Choroid plexus epithelial cell (primary cell): ENCODE measurements at regions not wholly inside any gene's neighbourhood (a gene's known extent, or its start where the extent isn't known, plus 50 kb on each side); places are given as distances from the start of the nearest gene placed in this dataset.

Experiments
- DNase-seq: peaks from one replicate; pipeline ENCODE4 v3.0.0-alpha.2; 2010; ENCODE audit warnings: low read depth
- H3K4me3 ChIP-seq: 2 replicates; pipeline ENCODE4 v1.5.1; 2011; ENCODE audit warnings: low read depth, mild to moderate bottlenecking, control low read depth, low read length, moderate library complexity
- TF ChIP-seq, protein P1 (sequence below): conservative IDR thresholded peaks from 2 replicates; pipeline ENCODE4 v1.5.1; 2011; ENCODE audit warnings: low read depth, mild to moderate bottlenecking, control low read depth, inconsistent platforms, low read length, moderate library complexity

DNA sequence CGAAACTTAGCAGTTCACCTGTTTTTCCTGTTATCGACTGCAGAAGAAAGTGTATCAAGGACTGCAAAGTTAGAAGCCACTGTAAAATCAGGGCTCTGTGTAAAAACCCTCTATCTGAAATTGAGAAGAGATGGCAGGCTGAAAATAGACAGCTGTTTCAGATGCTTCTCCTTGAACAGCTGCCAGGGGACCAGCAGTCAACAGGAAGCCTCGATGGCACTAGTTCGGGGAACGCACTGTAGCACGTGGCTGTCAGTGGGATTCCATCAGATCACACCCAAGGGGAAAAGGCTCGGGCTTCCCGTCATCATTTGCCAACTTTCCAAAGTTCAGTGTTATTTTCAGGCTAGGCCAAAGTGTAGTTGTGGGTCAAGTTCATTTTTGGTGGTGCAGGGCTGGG is 316.9 kb downstream of the TXNL1 start:
- H3K4me3 ChIP-seq: no peak overlapping the region

DNA sequence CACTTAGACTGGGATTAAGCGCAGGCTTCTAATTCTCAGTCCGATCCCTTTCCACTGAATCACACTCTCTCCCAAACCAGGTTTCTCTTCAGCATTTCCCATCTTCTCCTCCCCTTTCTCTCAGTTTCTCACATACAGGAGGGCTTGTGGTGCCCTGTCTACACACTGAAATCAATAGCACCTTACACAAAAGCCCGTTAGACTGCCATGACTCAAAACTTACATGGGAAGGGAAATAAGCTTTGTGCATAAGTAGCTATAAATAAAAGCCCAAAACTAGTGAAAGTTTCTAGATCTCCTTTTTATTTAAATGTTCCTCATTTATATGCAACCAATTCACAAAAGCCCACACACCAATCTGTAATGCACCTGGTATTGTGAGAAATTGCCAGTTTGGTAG is 318.4 kb downstream of the TXNL1 start:
- TF ChIP-seq, protein P1, sequence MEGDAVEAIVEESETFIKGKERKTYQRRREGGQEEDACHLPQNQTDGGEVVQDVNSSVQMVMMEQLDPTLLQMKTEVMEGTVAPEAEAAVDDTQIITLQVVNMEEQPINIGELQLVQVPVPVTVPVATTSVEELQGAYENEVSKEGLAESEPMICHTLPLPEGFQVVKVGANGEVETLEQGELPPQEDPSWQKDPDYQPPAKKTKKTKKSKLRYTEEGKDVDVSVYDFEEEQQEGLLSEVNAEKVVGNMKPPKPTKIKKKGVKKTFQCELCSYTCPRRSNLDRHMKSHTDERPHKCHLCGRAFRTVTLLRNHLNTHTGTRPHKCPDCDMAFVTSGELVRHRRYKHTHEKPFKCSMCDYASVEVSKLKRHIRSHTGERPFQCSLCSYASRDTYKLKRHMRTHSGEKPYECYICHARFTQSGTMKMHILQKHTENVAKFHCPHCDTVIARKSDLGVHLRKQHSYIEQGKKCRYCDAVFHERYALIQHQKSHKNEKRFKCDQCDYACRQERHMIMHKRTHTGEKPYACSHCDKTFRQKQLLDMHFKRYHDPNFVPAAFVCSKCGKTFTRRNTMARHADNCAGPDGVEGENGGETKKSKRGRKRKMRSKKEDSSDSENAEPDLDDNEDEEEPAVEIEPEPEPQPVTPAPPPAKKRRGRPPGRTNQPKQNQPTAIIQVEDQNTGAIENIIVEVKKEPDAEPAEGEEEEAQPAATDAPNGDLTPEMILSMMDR: no peak
- no peak overlapping the region for H3K4me3 ChIP-seq
- no peak for DNase-seq

More for the DNA sequence above, 316.9 kb downstream of the TXNL1 start:
- TF ChIP-seq, protein P1: no peak
- no peak for DNase-seq

DNA sequence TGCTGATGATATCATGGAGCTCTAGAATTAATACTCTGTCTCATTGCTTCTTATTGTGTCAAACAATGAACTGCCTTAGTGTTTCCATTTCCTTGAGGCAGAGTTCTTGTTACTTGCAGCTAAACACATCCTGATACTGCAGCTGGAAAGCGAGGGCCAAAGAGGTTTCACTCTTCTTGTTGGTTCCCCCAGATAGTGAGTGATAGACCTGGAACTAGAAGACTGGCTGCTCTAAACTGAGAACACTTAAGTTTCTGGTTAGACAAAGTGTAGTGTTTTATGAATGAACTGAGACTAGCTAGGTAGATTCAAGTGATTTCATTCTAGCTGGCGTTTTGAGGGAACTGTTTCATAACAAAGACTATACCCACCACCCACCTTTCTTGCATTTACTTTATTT is 321.7 kb downstream of the TXNL1 start:
- no peak overlapping the region for H3K4me3 ChIP-seq
- TF ChIP-seq, protein P1: no peak
- no peak for DNase-seq

DNA sequence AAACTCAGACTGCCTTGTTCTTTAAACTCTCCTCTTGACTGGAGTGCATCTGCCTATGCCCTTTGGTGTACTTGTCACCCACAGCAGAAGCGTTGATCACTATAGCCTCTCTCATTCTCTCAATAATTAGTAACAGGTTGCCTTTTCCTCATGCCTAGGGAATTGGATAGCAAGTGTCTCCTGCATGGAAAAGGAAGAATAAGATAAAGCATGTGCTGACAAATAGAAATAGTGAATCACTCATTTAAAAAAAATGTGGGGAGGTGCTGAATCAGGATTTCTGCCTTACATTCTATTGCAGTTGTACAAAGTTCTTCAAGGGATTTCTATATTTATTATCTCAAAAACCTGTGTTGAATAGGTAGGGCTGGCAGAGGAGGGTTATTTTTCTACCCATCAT is 323.0 kb downstream of the TXNL1 start:
- TF ChIP-seq, protein P1: no peak
- DNase-seq: peak; percentile 13
- no peak overlapping the region for H3K4me3 ChIP-seq

DNA sequence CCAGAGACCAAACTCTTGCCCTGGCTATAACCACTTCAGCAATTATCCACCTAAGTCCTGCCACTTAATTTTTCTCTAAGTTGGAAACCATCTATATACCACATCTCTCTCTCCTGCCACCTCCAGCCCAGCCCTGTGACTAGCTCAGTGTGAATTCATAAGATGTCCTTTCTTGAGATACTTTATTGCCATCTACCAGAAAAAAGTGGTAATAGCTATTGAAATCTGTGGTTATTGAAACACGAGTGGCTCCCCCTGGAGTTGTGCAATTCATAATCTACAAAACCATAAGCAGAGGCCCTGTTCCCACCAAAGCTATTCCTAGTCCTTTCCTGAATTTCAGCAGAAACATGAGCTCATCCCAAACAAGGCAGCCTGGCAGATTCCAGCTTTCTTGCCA is 324.0 kb downstream of the TXNL1 start:
- DNase-seq: no peak
- TF ChIP-seq, protein P1: no peak

DNA sequence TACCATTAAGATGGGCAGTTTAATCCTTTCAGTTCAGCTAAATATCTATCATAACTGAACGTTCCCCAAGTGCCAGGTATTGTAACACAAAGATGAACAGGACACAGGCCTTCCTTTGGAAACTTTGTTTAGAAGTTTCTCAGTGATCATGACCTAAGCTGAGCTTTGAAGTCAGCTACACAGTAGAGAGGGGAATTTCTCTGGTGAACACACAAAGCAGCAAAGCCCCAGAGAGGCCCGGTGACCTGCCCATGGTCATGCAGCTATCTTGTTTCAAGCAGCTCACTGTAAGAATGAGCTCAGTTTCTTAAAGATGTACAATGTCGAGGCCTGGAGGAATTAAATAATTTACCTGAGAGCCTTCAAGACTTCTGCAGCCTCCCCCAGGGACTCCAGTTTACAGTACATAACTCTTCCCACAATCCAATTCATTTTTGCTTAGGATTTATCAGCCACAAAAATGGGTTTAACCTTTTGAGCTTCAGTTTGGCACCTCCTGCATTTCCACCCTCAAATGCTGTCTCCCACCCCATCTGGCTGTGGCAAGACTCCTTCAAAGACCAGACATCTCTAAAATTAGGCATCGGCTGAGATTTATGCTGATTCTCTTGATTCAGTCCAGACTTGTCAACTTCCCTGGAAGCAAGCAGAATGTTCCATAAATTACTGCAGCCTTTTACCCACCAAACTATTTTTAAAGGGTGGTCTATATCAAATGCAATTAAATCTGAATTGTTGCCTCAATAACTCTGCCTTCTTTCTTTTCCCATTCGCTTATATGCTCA is 325.6 kb downstream of the TXNL1 start:
- peak; percentile 18 for DNase-seq
- no peak overlapping the region for H3K4me3 ChIP-seq
- TF ChIP-seq, protein P1: no peak

More for the DNA sequence above, 324.0 kb downstream of the TXNL1 start:
- no peak overlapping the region for H3K4me3 ChIP-seq

DNA sequence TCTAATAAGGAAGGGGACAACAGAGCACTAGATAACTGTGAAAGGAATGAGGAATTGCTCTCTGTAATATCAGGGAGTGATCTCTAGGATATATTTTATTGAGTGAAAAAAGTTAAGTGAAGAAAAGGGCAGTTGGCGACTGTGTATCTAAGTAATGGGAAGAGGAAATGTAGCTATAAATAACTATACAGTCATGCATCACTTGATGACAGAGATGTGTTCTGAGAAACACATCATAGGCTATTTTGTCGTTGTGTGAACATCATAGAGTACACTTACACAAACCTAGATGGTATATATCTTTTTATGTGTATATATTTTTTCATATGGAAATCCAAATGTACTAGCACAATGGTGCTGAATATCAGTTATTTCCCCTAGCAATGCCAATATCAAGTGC is 329.3 kb downstream of the TXNL1 start:
- TF ChIP-seq, protein P1: no peak
- DNase-seq: no peak
- no peak overlapping the region for H3K4me3 ChIP-seq
